Activated B cell treated with CpG ODN at 0.5 μM for 24 hours (primary cell): ENCODE measurements at regions not wholly inside any gene's neighbourhood (a gene's known extent, or its start where the extent isn't known, plus 50 kb on each side); places are given as distances from the start of the nearest gene placed in this dataset.

Experiments used
- ATAC-seq: fragments of 200-7000 bp; cut with Tn5 transposase; one replicate; pipeline ENCODE4 v1.10.0; 2021; ENCODE audit warnings: low read depth, mild to moderate bottlenecking, moderate library complexity
- CTCF ChIA-PET: fragments of 350-600 bp; sonication (Branson Sonifier 250); formaldehyde crosslinking; loops from one replicate; lab custom pipeline; 2021; ENCODE audit warnings: antibody characterized with exemption; lab: Charles Lee
- POLR2A ChIA-PET: fragments of 350-600 bp; sonication (Branson Sonifier 250); formaldehyde crosslinking; loops from one replicate; lab custom pipeline; 2021; ENCODE audit warnings: antibody characterized with exemption; lab: Charles Lee
- DNase-seq: peaks from one replicate; pipeline ENCODE4 v3.0.0; 2022
- H3K27ac Mint-ChIP-seq: one replicate; pipeline ENCODE4 v1.8.0; 2020; ENCODE audit warnings: mixed read lengths
- H3K27me3 Mint-ChIP-seq: one replicate; pipeline ENCODE4 v1.8.0; 2021; ENCODE audit warnings: mixed read lengths
- H3K36me3 Mint-ChIP-seq: one replicate; pipeline ENCODE4 v1.8.0; 2021; ENCODE audit warnings: low read depth, mixed read lengths
- H3K4me1 Mint-ChIP-seq: one replicate; pipeline ENCODE4 v1.8.0; 2021; ENCODE audit warnings: mixed read lengths
- H3K4me3 Mint-ChIP-seq: one replicate; pipeline ENCODE4 v1.8.0; 2020; ENCODE audit warnings: mild to moderate bottlenecking, mixed read lengths
- H3K9me3 Mint-ChIP-seq: one replicate; pipeline ENCODE4 v1.8.0; 2020; ENCODE audit warnings: mixed read lengths
- CTCF ChIP-seq: fragments of 200-600 bp; IDR thresholded peaks from one replicate; pipeline ENCODE4 v1.8.0; 2022; ENCODE audit warnings: antibody characterized with exemption, mild to moderate bottlenecking
- intact Hi-C: fragments of 100-400 bp; cut with micrococcal nuclease; formaldehyde crosslinking; loops from one replicate; pipeline ENCODE4 v1.15.1; 2024

- no peak for TF ChIP-seq CTCF
- Mint-ChIP-seq H3K27me3 (no peaks in the 10 kb centered on the region), H3K4me1 (no peaks in the 10 kb centered on the region), H3K4me3 (no peak overlapping the region), H3K9me3 (peaks cover 2% of the 10 kb centered on the region), H3K27ac (no peak overlapping the region), H3K36me3 (no peaks in the 10 kb centered on the region)
- POLR2A ChIA-PET = no interaction called here
- intact Hi-C loops = no loop called here
- no peak for DNase-seq
- CTCF ChIA-PET = no interaction called here
- ATAC-seq = no peak
These were observed 344.6 kb downstream of the GBE1 start for GRCh38 chr3:81416812-81417211.

GRCh38 chr3:81406318-81406717 lies 355.1 kb downstream of the GBE1 start:
- ATAC-seq (no peak), DNase-seq (no peak)
- no peak for TF ChIP-seq CTCF
- Mint-ChIP-seq H3K9me3 (no peaks in the 10 kb centered on the region), H3K36me3 (no peaks in the 10 kb centered on the region), H3K4me1 (no peaks in the 10 kb centered on the region), H3K4me3 (no peak overlapping the region), H3K27me3 (no peaks in the 10 kb centered on the region), H3K27ac (no peak overlapping the region)
- CTCF ChIA-PET = no interaction called here
- intact Hi-C loops = no loop called here
- POLR2A ChIA-PET = no interaction called here

- no peak for TF ChIP-seq CTCF
- ATAC-seq (no peak), DNase-seq (no peak)
- no peak overlapping the region for H3K4me3 Mint-ChIP-seq
- H3K9me3 Mint-ChIP-seq = no peaks in the 10 kb centered on the region
- H3K36me3 Mint-ChIP-seq = no peaks in the 10 kb centered on the region
- ChIA-PET CTCF (no interaction called here), POLR2A (no interaction called here)
- H3K27me3 Mint-ChIP-seq = no peaks in the 10 kb centered on the region
- H3K27ac Mint-ChIP-seq = no peak overlapping the region
- intact Hi-C loops = no loop called here
- no peaks in the 10 kb centered on the region for H3K4me1 Mint-ChIP-seq
These were observed 365.5 kb downstream of the GBE1 start for GRCh38 chr3:81395739-81396513.

GRCh38 chr3:81394651-81395524 lies 366.6 kb downstream of the GBE1 start:
- H3K27ac Mint-ChIP-seq = no peak overlapping the region
- TF ChIP-seq CTCF = no peak
- ATAC-seq = no peak
- no peaks in the 10 kb centered on the region for H3K9me3 Mint-ChIP-seq
- DNase-seq = no peak
- no peaks in the 10 kb centered on the region for H3K36me3 Mint-ChIP-seq
- no peak overlapping the region for H3K4me3 Mint-ChIP-seq
- no peaks in the 10 kb centered on the region for H3K27me3 Mint-ChIP-seq
- ChIA-PET POLR2A (no interaction called here), CTCF (no interaction called here)
- intact Hi-C loops = no loop called here
- H3K4me1 Mint-ChIP-seq = no peaks in the 10 kb centered on the region

GRCh38 chr3:81393251-81393650 lies 368.2 kb downstream of the GBE1 start:
- CTCF ChIA-PET = no interaction called here

More at GRCh38 chr3:81393251-81393650, 368.2 kb downstream of the GBE1 start:
- Mint-ChIP-seq H3K27ac (no peak overlapping the region), H3K4me1 (no peaks in the 10 kb centered on the region), H3K36me3 (no peaks in the 10 kb centered on the region), H3K9me3 (no peaks in the 10 kb centered on the region), H3K4me3 (no peak overlapping the region), H3K27me3 (no peaks in the 10 kb centered on the region)
- ATAC-seq (no peak), DNase-seq (no peak)
- intact Hi-C loops = no loop called here
- POLR2A ChIA-PET = no interaction called here
- no peak for TF ChIP-seq CTCF
